ENCODE measurements at regions not wholly inside any gene's neighbourhood (a gene's known extent, or its start where the extent isn't known, plus 50 kb on each side); places are given as distances from the start of the nearest gene placed in this dataset.
"Not testable (repeated sequence)": the region's sequence is repeated elsewhere in the genome, so short reads cannot be mapped to it uniquely, and the experiment has no call there.

- no peak for DNase-seq (ENCODE audit: low read depth, low spot score)
- no peak overlapping the region for H3K27ac ChIP-seq (ENCODE audit: low read depth, low read length)
- H3K4me3 ChIP-seq (ENCODE audit: low read depth, low read length) = no peak overlapping the region
- ChIA-PET POLR2A (no interaction called here), CTCF (no interaction called here)
- TF ChIP-seq CTCF (IDR thresholded peaks at IDR 0.05; ENCODE audit: low read depth, low read length) = no peak
- H3K27me3 ChIP-seq (ENCODE audit: control insufficient read depth, insufficient read depth, low read length) = no peaks in the 10 kb centered on the region
- H3K9me3 ChIP-seq (ENCODE audit: control insufficient read depth, insufficient read depth, low read length) = peaks cover 6% of the 10 kb centered on the region; the same call in 1 of the 2 replicates
Observed at GRCh38 chr18:29737190-29737589, 1305.4 kb downstream of the DSC3 start.

- Histone ChIP-seq H3K4me3 (ENCODE audit: low read depth, low read length) (no peak overlapping the region), H3K27me3 (ENCODE audit: control insufficient read depth, insufficient read depth, low read length) (no peaks in the 10 kb centered on the region), H3K27ac (ENCODE audit: low read depth, low read length) (no peak overlapping the region), H3K9me3 (ENCODE audit: control insufficient read depth, insufficient read depth, low read length) (no peaks in the 10 kb centered on the region)
- ChIA-PET CTCF (no interaction called here), POLR2A (no interaction called here)
- no peak for DNase-seq (ENCODE audit: low read depth, low spot score)
- no peak for TF ChIP-seq CTCF (IDR thresholded peaks at IDR 0.05; ENCODE audit: low read depth, low read length)
Observed at GRCh38 chr18:29730073-29730472, 1312.5 kb downstream of the DSC3 start.

GRCh38 chr18:29726646-29727045 lies 1315.9 kb downstream of the DSC3 start:
- Histone ChIP-seq H3K27ac (ENCODE audit: low read depth, low read length) (no peak overlapping the region), H3K9me3 (ENCODE audit: control insufficient read depth, insufficient read depth, low read length) (peaks cover 6% of the 10 kb centered on the region; the same call in 1 of the 2 replicates), H3K4me3 (ENCODE audit: low read depth, low read length) (no peak overlapping the region), H3K27me3 (ENCODE audit: control insufficient read depth, insufficient read depth, low read length) (no peaks in the 10 kb centered on the region)
- TF ChIP-seq CTCF (IDR thresholded peaks at IDR 0.05; ENCODE audit: low read depth, low read length) = no peak
- ChIA-PET POLR2A (no interaction called here), CTCF (no interaction called here)
- DNase-seq (ENCODE audit: low read depth, low spot score) = no peak

GRCh38 chr18:29723486-29723885 lies 1319.1 kb downstream of the DSC3 start:
- DNase-seq (ENCODE audit: low read depth, low spot score); H3K9me3 ChIP-seq (ENCODE audit: control insufficient read depth, insufficient read depth, low read length); H3K27ac ChIP-seq (ENCODE audit: low read depth, low read length); H3K4me3 ChIP-seq (ENCODE audit: low read depth, low read length); CTCF ChIA-PET; POLR2A ChIA-PET; H3K27me3 ChIP-seq (ENCODE audit: control insufficient read depth, insufficient read depth, low read length): not testable (repeated sequence)

GRCh38 chr18:29715960-29716359 lies 1326.6 kb downstream of the DSC3 start:
- CTCF ChIA-PET; POLR2A ChIA-PET; H3K9me3 ChIP-seq (ENCODE audit: control insufficient read depth, insufficient read depth, low read length); H3K4me3 ChIP-seq (ENCODE audit: low read depth, low read length); DNase-seq (ENCODE audit: low read depth, low spot score); H3K27me3 ChIP-seq (ENCODE audit: control insufficient read depth, insufficient read depth, low read length); H3K27ac ChIP-seq (ENCODE audit: low read depth, low read length): not testable (repeated sequence)

GRCh38 chr18:29712785-29713184 lies 1329.8 kb downstream of the DSC3 start:
- H3K9me3 ChIP-seq (ENCODE audit: control insufficient read depth, insufficient read depth, low read length) = no peaks in the 10 kb centered on the region
- no peaks in the 10 kb centered on the region for H3K27me3 ChIP-seq (ENCODE audit: control insufficient read depth, insufficient read depth, low read length)
- no peak for DNase-seq (ENCODE audit: low read depth, low spot score)
- no peak for TF ChIP-seq CTCF (IDR thresholded peaks at IDR 0.05; ENCODE audit: low read depth, low read length)
- ChIA-PET CTCF (no interaction called here), POLR2A (no interaction called here)
- H3K4me3 ChIP-seq (ENCODE audit: low read depth, low read length) = no peak overlapping the region
- H3K27ac ChIP-seq (ENCODE audit: low read depth, low read length) = no peak overlapping the region

Measured in AG04450 (cell line).